ENCODE measurements at regions not wholly inside any gene's neighbourhood (a gene's known extent, or its start where the extent isn't known, plus 50 kb on each side); places are given as distances from the start of the nearest gene placed in this dataset.

- no peaks in the 10 kb centered on the region for H3K4me1 ChIP-seq (ENCODE audit: insufficient read depth)
- TF ChIP-seq EZH2phosphoT487 (IDR thresholded peaks at IDR 0.05; ENCODE audit: unreplicated experiment) = no peak
- TF ChIP-seq, protein P1, sequence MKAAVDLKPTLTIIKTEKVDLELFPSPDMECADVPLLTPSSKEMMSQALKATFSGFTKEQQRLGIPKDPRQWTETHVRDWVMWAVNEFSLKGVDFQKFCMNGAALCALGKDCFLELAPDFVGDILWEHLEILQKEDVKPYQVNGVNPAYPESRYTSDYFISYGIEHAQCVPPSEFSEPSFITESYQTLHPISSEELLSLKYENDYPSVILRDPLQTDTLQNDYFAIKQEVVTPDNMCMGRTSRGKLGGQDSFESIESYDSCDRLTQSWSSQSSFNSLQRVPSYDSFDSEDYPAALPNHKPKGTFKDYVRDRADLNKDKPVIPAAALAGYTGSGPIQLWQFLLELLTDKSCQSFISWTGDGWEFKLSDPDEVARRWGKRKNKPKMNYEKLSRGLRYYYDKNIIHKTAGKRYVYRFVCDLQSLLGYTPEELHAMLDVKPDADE (IDR thresholded peaks at IDR 0.05) = no peak
- TF ChIP-seq STAT1 (IDR thresholded peaks at IDR 0.05; ENCODE audit: unreplicated experiment) = no peak
- TF ChIP-seq ZNF331 (CRISPR knock-in tag; IDR thresholded peaks at IDR 0.05; ENCODE audit: low read depth) = no peak
- TF ChIP-seq, protein P2, sequence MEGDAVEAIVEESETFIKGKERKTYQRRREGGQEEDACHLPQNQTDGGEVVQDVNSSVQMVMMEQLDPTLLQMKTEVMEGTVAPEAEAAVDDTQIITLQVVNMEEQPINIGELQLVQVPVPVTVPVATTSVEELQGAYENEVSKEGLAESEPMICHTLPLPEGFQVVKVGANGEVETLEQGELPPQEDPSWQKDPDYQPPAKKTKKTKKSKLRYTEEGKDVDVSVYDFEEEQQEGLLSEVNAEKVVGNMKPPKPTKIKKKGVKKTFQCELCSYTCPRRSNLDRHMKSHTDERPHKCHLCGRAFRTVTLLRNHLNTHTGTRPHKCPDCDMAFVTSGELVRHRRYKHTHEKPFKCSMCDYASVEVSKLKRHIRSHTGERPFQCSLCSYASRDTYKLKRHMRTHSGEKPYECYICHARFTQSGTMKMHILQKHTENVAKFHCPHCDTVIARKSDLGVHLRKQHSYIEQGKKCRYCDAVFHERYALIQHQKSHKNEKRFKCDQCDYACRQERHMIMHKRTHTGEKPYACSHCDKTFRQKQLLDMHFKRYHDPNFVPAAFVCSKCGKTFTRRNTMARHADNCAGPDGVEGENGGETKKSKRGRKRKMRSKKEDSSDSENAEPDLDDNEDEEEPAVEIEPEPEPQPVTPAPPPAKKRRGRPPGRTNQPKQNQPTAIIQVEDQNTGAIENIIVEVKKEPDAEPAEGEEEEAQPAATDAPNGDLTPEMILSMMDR (conservative IDR thresholded peaks at IDR 0.05; ENCODE audit: low read depth in 2 of 2) = peak; percentile 59 to 60
- TF ChIP-seq JUNB (IDR thresholded peaks at IDR 0.05; ENCODE audit: unreplicated experiment) = no peak
- no peak for TF ChIP-seq CREB1 (CRISPR knock-in tag; IDR thresholded peaks at IDR 0.05; ENCODE audit: low read depth)
- no peak for TF ChIP-seq EZH2 (IDR thresholded peaks at IDR 0.05; ENCODE audit: low read depth, unreplicated experiment)
- TF ChIP-seq ZNF114 (CRISPR knock-in tag; IDR thresholded peaks at IDR 0.05) = no peak
- Mint-ChIP-seq H3K9me3 (no peaks in the 10 kb centered on the region), H3K4me3 (no peak overlapping the region), H3K27me3 (ENCODE audit: insufficient read depth, low read depth, poor library complexity) (no peaks in the 10 kb centered on the region), H3K4me1 (no peaks in the 10 kb centered on the region; the same call in 2 of the 3 replicates), H3K36me3 (ENCODE audit: low read depth) (no peaks in the 10 kb centered on the region), H3K27ac (no peak overlapping the region)
- no peaks in the 10 kb centered on the region for H3K36me3 ChIP-seq (ENCODE audit: insufficient read depth)
- H3F3A ChIP-seq (replicated peaks; ENCODE audit: low read depth) = no peaks in the 10 kb centered on the region
- no peak overlapping the region for H3K27ac ChIP-seq (ENCODE audit: low read depth)
- DNase-seq (ENCODE audit: low spot score) = peak; percentile 24
- H3K27me3 ChIP-seq (ENCODE audit: insufficient read depth) = no peaks in the 10 kb centered on the region
- H2AFZ ChIP-seq = no peak overlapping the region
- no peak for ATAC-seq
- no peaks in the 10 kb centered on the region for H3K79me2 ChIP-seq (replicated peaks; ENCODE audit: insufficient read depth)
- no peak overlapping the region for H3K4me3 ChIP-seq
- no peaks in the 10 kb centered on the region for H4K20me1 ChIP-seq (replicated peaks; ENCODE audit: insufficient read depth)
- no peaks in the 10 kb centered on the region for H3K9me2 ChIP-seq (ENCODE audit: insufficient read depth)
- H3K4me2 ChIP-seq = no peak overlapping the region
Measured at GRCh38 chr3:65245133-65246063, 557.6 kb upstream of the ADAMTS9 start.

- Mint-ChIP-seq H3K9me3 (no peaks in the 10 kb centered on the region), H3K36me3 (ENCODE audit: low read depth) (no peaks in the 10 kb centered on the region; the same call in 2 of the 3 replicates), H3K27me3 (ENCODE audit: insufficient read depth, low read depth, poor library complexity) (no peaks in the 10 kb centered on the region), H3K27ac (no peak overlapping the region), H3K4me3 (no peak overlapping the region), H3K4me1 (no peaks in the 10 kb centered on the region)
- Histone ChIP-seq H3F3A (replicated peaks; ENCODE audit: low read depth) (no peaks in the 10 kb centered on the region), H3K79me2 (replicated peaks; ENCODE audit: insufficient read depth) (no peaks in the 10 kb centered on the region), H3K4me3 (no peak overlapping the region), H3K27me3 (ENCODE audit: insufficient read depth) (no peaks in the 10 kb centered on the region), H3K9me2 (ENCODE audit: insufficient read depth) (no peaks in the 10 kb centered on the region), H3K27ac (ENCODE audit: low read depth) (no peak overlapping the region), H2AFZ (no peak overlapping the region), H3K36me3 (ENCODE audit: insufficient read depth) (no peaks in the 10 kb centered on the region), H3K4me1 (ENCODE audit: insufficient read depth) (no peaks in the 10 kb centered on the region), H4K20me1 (replicated peaks; ENCODE audit: insufficient read depth) (no peaks in the 10 kb centered on the region), H3K4me2 (no peak overlapping the region)
- no peak for ATAC-seq
- no peak for DNase-seq (ENCODE audit: low spot score)
- TF ChIP-seq JUNB (IDR thresholded peaks at IDR 0.05; ENCODE audit: unreplicated experiment) (no peak), ZNF114 (CRISPR knock-in tag; IDR thresholded peaks at IDR 0.05) (no peak), ZNF331 (CRISPR knock-in tag; IDR thresholded peaks at IDR 0.05; ENCODE audit: low read depth) (no peak), NANOG (IDR thresholded peaks at IDR 0.05; ENCODE audit: borderline replicate concordance) (no peak)
- TF ChIP-seq, protein P3, sequence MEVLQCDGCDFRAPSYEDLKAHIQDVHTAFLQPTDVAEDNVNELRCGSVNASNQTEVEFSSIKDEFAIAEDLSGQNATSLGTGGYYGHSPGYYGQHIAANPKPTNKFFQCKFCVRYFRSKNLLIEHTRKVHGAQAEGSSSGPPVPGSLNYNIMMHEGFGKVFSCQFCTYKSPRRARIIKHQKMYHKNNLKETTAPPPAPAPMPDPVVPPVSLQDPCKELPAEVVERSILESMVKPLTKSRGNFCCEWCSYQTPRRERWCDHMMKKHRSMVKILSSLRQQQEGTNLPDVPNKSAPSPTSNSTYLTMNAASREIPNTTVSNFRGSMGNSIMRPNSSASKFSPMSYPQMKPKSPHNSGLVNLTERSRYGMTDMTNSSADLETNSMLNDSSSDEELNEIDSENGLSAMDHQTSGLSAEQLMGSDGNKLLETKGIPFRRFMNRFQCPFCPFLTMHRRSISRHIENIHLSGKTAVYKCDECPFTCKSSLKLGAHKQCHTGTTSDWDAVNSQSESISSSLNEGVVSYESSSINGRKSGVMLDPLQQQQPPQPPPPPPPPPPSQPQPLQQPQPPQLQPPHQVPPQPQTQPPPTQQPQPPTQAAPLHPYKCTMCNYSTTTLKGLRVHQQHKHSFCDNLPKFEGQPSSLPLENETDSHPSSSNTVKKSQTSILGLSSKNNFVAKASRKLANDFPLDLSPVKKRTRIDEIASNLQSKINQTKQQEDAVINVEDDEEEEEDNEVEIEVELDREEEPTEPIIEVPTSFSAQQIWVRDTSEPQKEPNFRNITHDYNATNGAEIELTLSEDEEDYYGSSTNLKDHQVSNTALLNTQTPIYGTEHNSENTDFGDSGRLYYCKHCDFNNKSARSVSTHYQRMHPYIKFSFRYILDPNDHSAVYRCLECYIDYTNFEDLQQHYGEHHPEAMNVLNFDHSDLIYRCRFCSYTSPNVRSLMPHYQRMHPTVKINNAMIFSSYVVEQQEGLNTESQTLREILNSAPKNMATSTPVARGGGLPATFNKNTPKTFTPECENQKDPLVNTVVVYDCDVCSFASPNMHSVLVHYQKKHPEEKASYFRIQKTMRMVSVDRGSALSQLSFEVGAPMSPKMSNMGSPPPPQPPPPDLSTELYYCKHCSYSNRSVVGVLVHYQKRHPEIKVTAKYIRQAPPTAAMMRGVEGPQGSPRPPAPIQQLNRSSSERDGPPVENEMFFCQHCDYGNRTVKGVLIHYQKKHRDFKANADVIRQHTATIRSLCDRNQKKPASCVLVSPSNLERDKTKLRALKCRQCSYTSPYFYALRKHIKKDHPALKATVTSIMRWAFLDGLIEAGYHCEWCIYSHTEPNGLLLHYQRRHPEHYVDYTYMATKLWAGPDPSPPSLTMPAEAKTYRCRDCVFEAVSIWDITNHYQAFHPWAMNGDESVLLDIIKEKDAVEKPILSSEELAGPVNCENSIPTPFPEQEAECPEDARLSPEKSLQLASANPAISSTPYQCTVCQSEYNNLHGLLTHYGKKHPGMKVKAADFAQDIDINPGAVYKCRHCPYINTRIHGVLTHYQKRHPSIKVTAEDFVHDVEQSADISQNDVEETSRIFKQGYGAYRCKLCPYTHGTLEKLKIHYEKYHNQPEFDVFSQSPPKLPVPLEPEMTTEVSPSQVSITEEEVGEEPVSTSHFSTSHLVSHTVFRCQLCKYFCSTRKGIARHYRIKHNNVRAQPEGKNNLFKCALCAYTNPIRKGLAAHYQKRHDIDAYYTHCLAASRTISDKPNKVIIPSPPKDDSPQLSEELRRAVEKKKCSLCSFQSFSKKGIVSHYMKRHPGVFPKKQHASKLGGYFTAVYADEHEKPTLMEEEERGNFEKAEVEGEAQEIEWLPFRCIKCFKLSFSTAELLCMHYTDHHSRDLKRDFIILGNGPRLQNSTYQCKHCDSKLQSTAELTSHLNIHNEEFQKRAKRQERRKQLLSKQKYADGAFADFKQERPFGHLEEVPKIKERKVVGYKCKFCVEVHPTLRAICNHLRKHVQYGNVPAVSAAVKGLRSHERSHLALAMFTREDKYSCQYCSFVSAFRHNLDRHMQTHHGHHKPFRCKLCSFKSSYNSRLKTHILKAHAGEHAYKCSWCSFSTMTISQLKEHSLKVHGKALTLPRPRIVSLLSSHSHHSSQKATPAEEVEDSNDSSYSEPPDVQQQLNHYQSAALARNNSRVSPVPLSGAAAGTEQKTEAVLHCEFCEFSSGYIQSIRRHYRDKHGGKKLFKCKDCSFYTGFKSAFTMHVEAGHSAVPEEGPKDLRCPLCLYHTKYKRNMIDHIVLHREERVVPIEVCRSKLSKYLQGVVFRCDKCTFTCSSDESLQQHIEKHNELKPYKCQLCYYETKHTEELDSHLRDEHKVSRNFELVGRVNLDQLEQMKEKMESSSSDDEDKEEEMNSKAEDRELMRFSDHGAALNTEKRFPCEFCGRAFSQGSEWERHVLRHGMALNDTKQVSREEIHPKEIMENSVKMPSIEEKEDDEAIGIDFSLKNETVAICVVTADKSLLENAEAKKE (CRISPR knock-in tag; IDR thresholded peaks at IDR 0.05) = no peak
Measured at GRCh38 chr3:65240366-65240765, 552.6 kb upstream of the ADAMTS9 start.
